WTC11 (cell line): ENCODE measurements at regions not wholly inside any gene's neighbourhood (a gene's known extent, or its start where the extent isn't known, plus 50 kb on each side); places are given as distances from the start of the nearest gene placed in this dataset.

ENCODE experiments used
- CREM ChIP-seq: sonication (generic); formaldehyde crosslinking; IDR thresholded peaks from 2 replicates; pipeline ENCODE4 v1.8.1; 2022; ENCODE audit warnings: mild to moderate bottlenecking, missing genetic modification reagents, moderate library complexity
- ESRRA ChIP-seq: sonication (generic); formaldehyde crosslinking; IDR thresholded peaks from 2 replicates; pipeline ENCODE4 v1.8.1; 2022; ENCODE audit warnings: mild to moderate bottlenecking, missing genetic modification reagents, borderline replicate concordance
- FOXJ3 ChIP-seq: sonication (generic); formaldehyde crosslinking; IDR thresholded peaks from 2 replicates; pipeline ENCODE4 v1.9.0; 2021; ENCODE audit warnings: missing genetic modification reagents, mild to moderate bottlenecking, borderline replicate concordance
- FOXK1 ChIP-seq: sonication (generic); formaldehyde crosslinking; IDR thresholded peaks from 2 replicates; pipeline ENCODE4 v1.8.0; 2022; ENCODE audit warnings: mild to moderate bottlenecking, moderate library complexity, missing genetic modification reagents
- FOXP1 ChIP-seq: sonication (generic); formaldehyde crosslinking; IDR thresholded peaks from 2 replicates; pipeline ENCODE4 v1.8.0; 2022; ENCODE audit warnings: missing genetic modification reagents, mild to moderate bottlenecking, moderate library complexity, borderline replicate concordance
- JUN ChIP-seq: sonication (generic); formaldehyde crosslinking; IDR thresholded peaks from 2 replicates; pipeline ENCODE4 v1.8.0; 2023; ENCODE audit warnings: mild to moderate bottlenecking, missing genetic modification reagents
- NFYB ChIP-seq: sonication (generic); formaldehyde crosslinking; conservative IDR thresholded peaks from 2 replicates; pipeline ENCODE4 v1.8.0; 2022; ENCODE audit warnings: low read depth, missing genetic modification reagents
- TCF7 ChIP-seq: sonication (generic); formaldehyde crosslinking; IDR thresholded peaks from 2 replicates; pipeline ENCODE4 v1.8.0; 2022; ENCODE audit warnings: mild to moderate bottlenecking, low read depth, missing genetic modification reagents, moderate library complexity
- TP53 ChIP-seq: sonication (generic); formaldehyde crosslinking; IDR thresholded peaks from 2 replicates; pipeline ENCODE4 v1.8.1; 2023; ENCODE audit warnings: mild to moderate bottlenecking, missing genetic modification reagents
- ZNF423 ChIP-seq: fragments of 250-450 bp; sonication (Bioruptor Pico); IDR thresholded peaks from 2 replicates; pipeline ENCODE4 v2.1.2; 2022; ENCODE audit warnings: mild to moderate bottlenecking, moderate library complexity
- TF ChIP-seq, protein P1 (sequence below): fragments of 200-600 bp; IDR thresholded peaks from 2 replicates; pipeline ENCODE4 v1.8.0; 2022; ENCODE audit warnings: antibody characterized with exemption

DNA sequence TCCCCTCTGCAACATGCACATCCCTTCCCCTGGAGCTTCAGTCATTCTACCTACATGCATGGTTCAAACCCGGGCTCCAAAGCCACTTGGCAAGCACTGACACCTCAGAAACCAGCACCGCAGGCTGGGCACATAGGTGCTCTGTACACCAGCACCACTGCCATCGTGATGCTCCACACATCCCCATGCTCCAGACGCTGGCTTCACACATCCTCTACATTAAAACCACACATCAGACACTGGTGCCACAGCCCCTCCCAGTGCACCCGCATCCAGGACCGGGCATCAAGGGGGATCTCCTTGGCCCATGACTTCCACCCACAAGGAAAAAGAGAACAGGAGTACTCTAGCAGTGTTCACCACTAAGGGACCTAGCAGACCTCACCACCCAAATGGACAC, 787.7 kb downstream of the CDH18 start:
- TF ChIP-seq ESRRA (no peak), JUN (CRISPR knock-in tag) (no peak), FOXJ3 (CRISPR knock-in tag) (no peak), NFYB (CRISPR knock-in tag) (no peak), FOXP1 (CRISPR knock-in tag) (no peak), FOXK1 (CRISPR knock-in tag) (no peak), ZNF423 (CRISPR knock-in tag) (no peak), CREM (CRISPR knock-in tag) (no peak), TP53 (CRISPR knock-in tag) (no peak), TCF7 (CRISPR knock-in tag) (no peak)
- TF ChIP-seq, protein P1, sequence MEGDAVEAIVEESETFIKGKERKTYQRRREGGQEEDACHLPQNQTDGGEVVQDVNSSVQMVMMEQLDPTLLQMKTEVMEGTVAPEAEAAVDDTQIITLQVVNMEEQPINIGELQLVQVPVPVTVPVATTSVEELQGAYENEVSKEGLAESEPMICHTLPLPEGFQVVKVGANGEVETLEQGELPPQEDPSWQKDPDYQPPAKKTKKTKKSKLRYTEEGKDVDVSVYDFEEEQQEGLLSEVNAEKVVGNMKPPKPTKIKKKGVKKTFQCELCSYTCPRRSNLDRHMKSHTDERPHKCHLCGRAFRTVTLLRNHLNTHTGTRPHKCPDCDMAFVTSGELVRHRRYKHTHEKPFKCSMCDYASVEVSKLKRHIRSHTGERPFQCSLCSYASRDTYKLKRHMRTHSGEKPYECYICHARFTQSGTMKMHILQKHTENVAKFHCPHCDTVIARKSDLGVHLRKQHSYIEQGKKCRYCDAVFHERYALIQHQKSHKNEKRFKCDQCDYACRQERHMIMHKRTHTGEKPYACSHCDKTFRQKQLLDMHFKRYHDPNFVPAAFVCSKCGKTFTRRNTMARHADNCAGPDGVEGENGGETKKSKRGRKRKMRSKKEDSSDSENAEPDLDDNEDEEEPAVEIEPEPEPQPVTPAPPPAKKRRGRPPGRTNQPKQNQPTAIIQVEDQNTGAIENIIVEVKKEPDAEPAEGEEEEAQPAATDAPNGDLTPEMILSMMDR, result no peak
